SK-N-SH treated with all-trans-retinoic acid at 6 μM for 48 hours (cell line): ENCODE measurements at regions not wholly inside any gene's neighbourhood (a gene's known extent, or its start where the extent isn't known, plus 50 kb on each side); places are given as distances from the start of the nearest gene placed in this dataset.

Source experiments
- CSDC2 ChIP-seq: fragments of 250-450 bp; sonication (Bioruptor Pico); IDR thresholded peaks from 2 replicates; pipeline ENCODE4 v1.5.0; 2020; ENCODE audit warnings: mild to moderate bottlenecking, moderate library complexity
- GLIS3 ChIP-seq: fragments of 250-450 bp; sonication (Bioruptor Pico); IDR thresholded peaks from 2 replicates; pipeline ENCODE4 v1.5.0; 2020; ENCODE audit warnings: mild to moderate bottlenecking, moderate library complexity
- OSR1 ChIP-seq: fragments of 250-450 bp; sonication (Bioruptor Pico); IDR thresholded peaks from 2 replicates; pipeline ENCODE4 v1.8.0; 2022; ENCODE audit warnings: moderate library complexity, mild to moderate bottlenecking, inconsistent platforms
- SNAI2 ChIP-seq: fragments of 250-450 bp; sonication (Bioruptor Pico); IDR thresholded peaks from 2 replicates; pipeline ENCODE4 v1.5.0; 2020; ENCODE audit warnings: mild to moderate bottlenecking, moderate library complexity
- TSHZ2 ChIP-seq: fragments of 250-450 bp; sonication (Bioruptor Pico); IDR thresholded peaks from 2 replicates; pipeline ENCODE4 v1.5.0; 2020; ENCODE audit warnings: mild to moderate bottlenecking, moderate library complexity
- ZC3H10 ChIP-seq: fragments of 250-450 bp; sonication (Bioruptor Pico); IDR thresholded peaks from 2 replicates; pipeline ENCODE4 v1.5.1; 2021; ENCODE audit warnings: mild to moderate bottlenecking, moderate library complexity
- ZFP3 ChIP-seq: fragments of 250-450 bp; sonication (Bioruptor Pico); IDR thresholded peaks from 2 replicates; pipeline ENCODE4 v1.5.0; 2020; ENCODE audit warnings: mild to moderate bottlenecking, moderate library complexity
- ZFP30 ChIP-seq: fragments of 450-650 bp; formaldehyde crosslinking; IDR thresholded peaks from 2 replicates; pipeline ENCODE4 v1.5.0; 2022; ENCODE audit warnings: mild to moderate bottlenecking, moderate library complexity

DNA sequence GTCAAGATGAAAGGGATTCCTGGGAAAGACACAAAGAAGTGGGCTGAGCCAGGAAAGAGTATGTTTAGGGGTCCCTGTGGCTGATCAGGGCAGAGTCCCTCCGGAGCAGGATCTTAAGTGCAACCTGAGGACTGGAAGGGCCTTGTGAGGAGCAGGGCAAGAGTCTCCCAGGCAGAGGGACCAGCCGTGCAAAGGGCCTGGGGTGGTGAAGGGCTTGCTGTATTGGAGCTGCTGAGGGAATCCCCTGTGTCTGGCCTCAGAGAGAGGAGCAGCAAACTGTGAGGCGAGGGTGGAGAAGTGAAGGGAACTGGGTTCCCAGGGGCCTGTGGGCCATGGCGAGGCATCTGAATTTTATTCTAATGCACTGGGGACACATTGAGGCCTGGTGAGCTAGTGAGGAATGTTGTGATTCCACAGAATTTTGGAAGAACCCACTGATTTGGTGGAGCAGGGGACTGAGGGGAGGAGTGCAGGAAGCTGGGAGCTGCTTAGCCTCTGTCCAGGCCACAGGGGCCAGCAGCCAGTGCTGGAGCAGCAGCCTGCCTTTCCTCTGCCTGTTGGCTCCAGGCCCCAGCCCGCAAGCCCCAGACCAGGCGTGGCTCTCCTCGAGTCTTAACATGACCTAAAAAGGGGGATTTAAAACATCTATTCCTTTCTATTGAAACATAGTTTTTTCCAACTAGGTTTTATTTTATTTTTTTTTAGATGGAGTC, 138.4 kb upstream of the IGFBP3 start:
- TF ChIP-seq ZFP30 (CRISPR knock-in tag) (no peak), GLIS3 (CRISPR knock-in tag) (no peak), OSR1 (CRISPR knock-in tag) (no peak), ZFP3 (CRISPR knock-in tag) (no peak), TSHZ2 (CRISPR knock-in tag) (no peak), SNAI2 (CRISPR knock-in tag) (no peak), CSDC2 (CRISPR knock-in tag) (no peak), ZC3H10 (CRISPR knock-in tag) (no peak)
